GM19023 (cell line): ENCODE measurements at regions not wholly inside any gene's neighbourhood (a gene's known extent, or its start where the extent isn't known, plus 50 kb on each side); places are given as distances from the start of the nearest gene placed in this dataset.
"Not testable (repeated sequence)": the region's sequence is repeated elsewhere in the genome, so short reads cannot be mapped to it uniquely, and the experiment has no call there.

Experiments
- ATAC-seq: cut with Tn5 transposase; IDR thresholded peaks from one replicate; pipeline ENCODE4 v1.9.1; 2021; ENCODE audit warnings: mild to moderate bottlenecking, moderate library complexity; ENCODE audit not compliant: unreplicated experiment

DNA sequence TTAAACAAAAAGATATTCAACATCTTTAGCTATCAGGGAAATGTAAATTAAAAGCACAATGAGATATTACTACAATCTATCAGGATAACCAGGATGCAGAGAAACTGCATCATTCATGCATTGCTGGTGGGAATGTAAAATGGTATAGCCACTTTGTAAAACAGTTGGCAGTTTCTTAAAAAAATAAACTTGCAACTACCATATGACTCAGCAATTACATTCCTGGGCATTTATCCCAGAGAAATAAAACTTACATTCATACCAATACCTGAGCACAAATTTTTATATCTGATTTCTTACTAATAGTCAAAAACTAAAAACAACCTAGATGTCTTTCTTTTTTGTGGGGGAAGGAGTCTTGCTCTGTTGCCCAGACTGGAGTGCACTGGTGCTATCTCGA lies 190.3 kb upstream of the TAB2 start:
- no peak for ATAC-seq

DNA sequence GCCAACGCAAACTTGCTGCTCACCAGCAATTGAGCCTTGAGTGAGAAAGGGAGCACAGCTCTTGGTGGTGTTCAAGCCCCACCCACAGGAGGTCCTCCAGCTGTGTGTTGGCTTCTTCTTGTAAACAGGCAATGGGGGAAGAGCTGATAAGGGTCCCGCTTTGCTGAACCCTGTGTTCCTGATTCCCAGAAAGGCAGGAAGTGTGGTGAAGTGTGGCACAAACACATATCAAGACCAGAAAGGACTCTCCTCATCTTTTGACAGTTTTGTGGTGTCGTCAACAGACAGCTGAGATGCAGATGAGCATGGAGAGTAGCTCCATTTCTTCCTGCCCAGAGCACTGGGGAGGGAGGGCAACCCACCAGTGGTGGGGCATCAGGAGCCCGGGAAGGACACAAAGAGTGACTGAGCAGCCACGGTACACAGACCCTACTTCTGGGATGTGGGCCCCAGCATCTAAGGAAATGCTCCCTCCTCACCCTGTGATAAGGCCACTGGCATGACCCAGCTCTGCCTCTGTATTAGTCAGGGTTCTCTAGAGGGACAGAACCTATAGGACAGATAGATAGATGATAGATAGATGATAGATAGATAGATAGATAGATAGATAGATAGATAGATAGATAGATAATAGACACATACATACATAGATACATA lies 188.9 kb upstream of the TAB2 start:
- no peak for ATAC-seq

DNA sequence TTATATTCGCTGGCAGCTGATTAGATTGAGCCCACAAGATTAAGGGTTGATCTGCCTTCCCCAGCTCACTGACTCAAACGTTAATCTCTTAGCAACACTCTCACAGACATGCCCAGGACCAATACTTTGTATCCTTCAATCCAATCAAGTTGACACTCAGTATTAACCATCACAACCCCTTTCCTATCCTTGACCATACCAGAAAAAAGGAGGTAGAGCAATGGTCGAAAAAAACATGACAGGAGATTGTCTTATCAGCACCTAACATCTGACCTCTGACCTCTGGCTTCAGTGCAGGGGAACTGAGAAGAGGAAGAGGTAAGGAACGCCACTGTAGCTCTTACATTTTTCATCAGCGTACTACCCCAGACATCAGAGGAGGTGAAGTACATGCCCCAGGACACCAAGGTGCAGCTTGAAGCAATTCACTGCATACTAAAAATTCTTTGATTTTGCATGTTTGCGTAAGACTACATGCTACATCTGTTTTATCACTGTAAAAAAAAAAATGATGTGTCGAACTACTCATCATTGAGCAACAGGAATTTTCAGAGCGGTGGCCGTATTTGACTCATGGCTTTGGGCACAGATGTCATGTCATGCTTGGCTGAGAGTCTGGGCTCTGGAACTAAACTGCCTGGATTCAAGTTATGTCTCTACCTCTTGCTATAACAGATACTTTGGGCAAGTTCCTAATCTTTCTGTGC lies 188.0 kb upstream of the TAB2 start:
- no peak for ATAC-seq

DNA sequence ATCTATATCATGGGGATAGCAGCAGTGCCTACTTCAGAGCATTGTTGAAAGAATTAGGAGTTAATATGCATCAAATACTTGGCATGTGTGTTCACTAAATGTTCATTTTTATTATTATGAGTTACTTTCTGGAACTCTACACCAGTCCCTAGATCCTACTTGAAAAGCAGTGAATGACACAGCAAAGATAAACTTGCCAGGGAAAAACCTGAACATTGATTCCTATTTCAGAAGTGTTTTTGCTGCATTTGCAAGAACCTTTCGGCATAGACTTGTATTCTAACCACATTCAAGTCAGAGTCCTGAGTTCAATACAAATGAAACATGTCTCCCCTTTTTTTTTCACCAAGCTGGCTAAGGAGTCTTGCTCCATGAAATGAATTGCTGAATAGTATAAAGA lies 187.4 kb upstream of the TAB2 start:
- no peak for ATAC-seq

DNA sequence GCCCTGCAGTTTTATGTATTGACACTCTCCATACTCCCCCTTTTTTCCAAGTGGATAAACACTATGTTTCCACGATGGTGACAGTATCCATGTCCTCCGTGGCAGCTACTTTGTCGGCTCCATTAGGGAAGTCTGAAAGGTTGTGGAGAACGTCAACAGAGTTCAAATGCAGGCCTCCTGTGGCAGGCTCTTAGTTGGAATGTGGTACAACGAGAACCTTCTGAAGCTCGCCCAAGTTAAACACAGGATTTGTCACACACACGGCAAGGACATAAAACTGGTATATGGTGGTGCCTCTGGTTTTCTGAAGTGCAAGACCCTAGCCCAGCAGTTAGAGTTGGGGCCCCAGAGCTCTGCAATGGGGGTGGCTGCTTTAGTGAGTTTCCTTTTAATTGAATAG lies 187.0 kb upstream of the TAB2 start:
- ATAC-seq: no peak

DNA sequence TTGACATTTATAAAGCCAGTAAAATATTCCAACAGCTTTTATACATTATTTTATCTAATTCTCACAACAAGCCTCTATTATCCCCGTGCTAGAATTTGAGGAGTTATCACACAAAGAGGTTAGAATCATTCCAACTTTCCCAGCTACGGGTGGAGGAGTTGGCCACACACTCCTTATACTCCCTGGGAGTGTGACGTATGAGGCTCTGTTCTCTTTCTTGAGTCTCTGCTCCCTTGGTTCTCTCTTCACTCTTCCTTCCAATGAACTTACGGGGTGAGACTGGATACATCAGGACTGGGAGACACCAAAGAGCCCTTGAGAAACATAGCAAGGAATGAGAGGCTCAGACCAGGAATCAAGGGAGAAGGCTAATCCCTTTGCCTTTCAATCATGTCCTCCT lies 185.6 kb upstream of the TAB2 start:
- no peak for ATAC-seq

DNA sequence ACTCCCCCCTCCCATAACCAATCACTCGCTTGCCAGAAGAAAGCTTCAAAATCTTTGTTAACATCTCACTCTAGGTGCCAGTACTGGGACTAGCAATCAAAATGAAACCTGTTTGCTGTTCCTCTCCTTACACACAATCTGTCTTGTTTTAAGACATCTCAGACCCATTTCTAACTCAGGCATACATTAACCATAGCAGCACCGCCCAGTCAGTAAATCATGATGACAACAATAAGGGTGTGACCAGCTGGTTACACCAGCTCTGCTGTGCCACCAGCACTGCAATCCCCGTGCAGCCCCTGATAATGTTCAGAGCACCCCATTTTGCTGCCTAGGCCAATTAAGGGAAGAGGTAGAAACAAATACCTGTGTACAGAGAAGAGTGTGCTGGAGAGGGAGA lies 185.2 kb upstream of the TAB2 start:
- ATAC-seq: no peak

DNA sequence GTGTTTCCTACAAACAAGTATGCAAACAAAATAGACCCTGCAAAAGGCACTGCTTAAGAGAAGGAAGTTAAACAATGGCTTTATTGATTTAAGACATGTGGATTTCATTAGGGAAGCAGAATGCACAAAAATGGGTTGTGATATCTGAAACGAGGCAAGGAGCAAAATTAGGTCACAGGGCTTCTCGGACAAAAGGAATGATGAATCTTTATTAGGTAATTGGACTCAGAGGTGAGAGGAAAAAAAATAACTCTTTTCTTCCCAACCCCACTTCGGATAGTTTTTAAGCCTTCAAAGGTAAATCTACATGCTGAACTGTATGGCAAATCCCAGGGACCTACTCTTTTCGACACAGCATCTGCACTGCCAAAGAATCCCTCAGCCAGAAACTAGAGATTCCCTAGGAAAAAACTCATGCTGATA lies 183.0 kb upstream of the TAB2 start:
- no peak for ATAC-seq

DNA sequence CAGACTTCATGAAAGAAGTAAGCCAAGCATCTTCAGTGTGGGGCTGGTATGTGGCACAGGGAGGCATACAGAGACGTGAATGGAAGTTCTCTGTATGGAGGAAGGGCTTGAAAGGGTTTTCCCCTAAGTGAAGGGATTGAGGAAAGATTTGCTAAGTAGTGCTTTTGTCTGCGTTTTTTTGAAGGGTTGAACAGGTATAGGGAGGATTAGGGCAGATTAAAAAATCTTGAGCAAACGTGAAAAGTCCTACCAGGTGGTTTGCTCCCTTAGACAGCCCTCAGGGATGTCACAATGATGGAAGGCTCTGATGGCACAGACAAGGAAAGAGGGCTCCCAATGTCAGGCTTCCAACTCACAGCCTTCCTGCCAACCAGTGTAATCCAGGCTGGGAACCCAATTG lies 181.7 kb upstream of the TAB2 start:
- no peak for ATAC-seq

DNA sequence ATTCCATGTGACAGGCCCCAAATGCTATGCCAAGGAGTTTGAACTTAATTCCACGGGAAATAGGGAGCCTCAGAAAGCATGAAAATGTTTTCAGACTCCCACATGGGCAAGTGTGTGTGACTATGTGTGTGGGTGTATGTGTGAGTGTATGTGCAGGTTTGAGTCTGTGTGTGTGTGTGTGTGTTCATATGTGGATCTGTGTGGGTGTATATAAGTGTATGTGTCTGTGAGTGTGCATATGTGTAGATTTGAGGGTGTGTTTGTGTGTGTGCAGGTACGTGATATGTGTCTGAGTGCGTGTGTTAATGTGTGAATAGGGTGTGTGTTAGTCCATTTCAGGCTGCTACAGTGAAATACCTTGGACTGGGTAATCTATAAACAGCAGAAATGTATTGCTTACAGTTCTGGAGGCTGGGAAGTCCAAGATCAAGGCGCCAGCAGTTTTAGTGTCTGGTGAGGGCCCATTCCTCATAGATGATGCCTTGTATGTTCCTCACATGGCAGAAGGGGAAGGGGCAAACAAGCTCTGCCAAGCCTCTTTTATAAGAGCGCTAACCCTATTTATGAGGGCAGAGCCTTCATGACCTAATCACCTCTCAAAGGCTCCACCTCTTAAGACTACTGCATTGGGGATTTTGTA lies 181.1 kb upstream of the TAB2 start:
- ATAC-seq: no peak

DNA sequence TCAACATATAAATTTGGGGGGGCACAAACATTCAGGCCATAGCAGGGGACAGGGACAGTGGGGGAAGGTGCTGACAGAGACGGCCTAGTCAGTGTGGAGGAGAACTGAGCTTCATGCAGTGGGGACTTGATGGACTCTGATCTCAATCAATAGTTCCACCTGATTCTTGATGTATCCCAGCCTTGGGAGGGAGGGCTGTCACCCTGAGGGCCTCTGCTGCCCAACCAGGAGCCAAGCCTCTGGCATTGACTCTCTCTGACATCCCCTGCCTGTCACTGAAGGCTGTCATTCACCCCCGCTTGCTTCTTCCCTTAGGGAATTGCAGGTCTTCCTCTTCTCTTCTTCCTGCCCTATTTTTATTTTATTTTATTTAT lies 180.6 kb upstream of the TAB2 start:
- ATAC-seq: no peak

DNA sequence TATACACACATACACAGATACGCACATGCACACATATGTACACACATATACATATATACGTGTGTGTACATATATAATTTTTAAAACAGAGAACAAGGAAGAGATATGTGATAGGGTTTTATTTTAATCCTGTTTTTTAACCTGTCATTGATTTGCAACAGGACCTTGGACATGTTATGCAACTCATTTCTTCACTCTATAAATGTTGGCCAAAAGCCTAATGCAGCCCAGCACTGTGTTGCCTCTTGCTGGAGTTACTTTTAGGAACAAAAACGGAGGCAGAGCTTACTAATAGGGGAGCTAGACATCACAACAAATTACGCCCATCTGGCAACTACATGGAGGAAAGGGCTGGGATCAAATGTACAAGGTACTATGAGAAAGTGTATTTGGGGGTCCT lies 179.9 kb upstream of the TAB2 start:
- no peak for ATAC-seq

DNA sequence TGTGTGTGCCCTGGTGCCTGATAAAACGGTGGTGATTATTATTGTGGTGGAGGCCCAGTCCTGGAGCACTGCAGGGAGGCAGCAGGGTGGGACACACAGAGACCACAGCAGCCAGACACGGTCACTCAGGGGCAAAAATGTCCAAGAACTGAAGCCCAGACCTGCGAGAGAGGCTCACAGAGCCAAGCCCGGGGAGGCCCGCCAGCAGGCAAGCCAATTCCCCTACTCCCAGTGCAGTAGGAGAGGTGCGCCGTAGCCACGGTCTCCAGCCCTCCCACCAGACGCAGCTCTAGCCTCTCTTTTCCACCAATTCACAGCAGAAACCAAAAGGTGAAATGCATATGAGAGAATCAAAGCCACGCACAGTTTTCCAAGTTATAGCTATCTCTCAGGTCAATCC lies 179.4 kb upstream of the TAB2 start:
- ATAC-seq: no peak

DNA sequence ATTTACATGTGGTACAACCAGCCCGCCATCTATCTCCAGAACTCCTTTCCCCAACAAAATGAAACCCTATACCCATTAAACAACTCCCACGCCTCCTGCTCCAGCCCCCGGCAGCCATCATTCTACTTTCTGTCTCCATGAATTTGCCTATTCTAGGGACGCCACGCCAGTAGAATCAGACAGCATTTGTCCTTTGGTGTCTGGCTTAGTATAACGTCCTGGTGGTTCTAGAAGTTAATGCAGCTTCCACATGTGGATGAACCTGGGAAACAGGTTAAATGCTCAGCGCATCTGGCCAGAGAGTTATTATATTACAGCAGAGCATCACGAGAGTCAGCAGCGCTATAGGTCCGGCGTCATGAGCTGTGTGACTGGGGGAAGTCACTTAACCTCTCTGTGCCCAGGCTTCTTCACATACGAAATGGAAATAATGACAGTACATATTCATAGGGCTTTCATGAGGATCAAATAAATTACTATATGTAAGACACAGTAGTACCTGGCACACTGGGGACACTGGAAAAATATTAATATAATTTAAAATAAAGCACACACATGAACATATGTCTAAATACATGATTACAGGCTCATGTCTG lies 178.7 kb upstream of the TAB2 start:
- no peak for ATAC-seq

DNA sequence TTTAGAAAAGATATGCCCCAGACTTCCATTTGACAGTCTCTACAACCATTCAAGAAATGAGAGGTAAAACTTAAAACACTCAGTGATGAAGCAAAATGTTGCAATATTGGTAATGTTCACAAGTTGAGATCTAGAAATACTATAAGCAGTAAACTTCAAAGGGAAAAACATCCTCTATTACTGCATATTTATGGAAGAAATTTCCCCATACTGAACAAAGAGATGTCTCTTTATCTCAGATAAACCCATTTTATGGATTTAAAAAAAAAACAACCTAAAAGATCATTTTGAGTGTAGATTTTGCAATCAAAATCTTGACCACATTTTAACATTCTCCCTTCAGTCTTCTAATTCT lies 177.8 kb upstream of the TAB2 start:
- no peak for ATAC-seq

DNA sequence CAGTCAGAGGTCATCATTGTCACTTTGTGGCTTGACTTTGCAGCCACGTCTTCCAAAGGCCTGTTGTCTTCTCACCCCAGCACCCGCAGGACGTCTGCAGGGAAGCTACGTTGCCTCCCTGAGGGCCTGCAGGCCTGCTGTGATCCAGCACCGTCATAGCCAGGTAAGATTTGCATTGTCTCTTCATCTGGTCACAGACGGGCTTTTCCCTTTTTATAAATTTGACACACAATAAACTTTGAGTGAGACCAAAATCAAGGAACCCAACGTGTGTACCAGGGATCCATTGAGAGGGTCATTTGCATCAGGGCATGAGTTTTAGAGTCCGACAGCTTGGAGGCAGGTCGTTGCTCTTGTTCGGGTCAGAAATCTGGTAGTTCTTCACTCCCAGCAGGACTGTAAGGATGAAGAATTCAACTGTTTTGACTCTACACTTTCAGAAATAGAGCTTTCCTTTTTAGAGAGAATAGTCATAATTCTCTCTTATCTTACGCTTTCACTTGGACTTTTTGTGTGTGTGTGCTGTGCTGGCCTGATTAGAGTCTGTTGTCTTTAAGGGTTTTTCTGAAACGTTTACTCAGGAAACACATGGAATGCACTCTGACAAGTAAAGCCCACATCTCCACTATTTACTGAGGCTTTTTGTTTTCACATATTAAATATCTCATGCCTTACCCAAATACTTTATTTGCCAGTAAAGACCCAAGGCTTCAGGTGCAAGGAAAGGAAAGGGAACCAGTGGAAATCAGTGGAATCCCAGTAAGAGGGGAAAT lies 177.2 kb upstream of the TAB2 start:
- peak; percentile 87 for ATAC-seq

DNA sequence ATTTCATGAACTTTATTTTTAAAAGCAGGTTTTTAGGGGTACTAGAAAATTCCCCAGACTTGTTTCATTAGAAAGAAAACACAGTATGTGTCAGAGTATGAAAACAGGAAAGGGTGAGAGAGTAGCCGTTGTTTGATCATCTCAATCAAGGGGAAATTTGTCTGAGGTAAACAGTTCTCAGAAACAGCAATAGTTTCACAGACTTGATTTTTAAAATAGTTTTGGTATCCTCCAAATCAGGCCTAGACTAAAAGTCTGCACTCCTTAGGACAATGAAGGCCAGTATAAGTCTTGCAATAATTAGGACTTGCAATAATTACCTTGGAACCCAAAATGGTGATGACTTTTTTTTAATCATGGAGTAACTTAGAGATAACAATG lies 176.6 kb upstream of the TAB2 start:
- ATAC-seq: peak; percentile 37

DNA sequence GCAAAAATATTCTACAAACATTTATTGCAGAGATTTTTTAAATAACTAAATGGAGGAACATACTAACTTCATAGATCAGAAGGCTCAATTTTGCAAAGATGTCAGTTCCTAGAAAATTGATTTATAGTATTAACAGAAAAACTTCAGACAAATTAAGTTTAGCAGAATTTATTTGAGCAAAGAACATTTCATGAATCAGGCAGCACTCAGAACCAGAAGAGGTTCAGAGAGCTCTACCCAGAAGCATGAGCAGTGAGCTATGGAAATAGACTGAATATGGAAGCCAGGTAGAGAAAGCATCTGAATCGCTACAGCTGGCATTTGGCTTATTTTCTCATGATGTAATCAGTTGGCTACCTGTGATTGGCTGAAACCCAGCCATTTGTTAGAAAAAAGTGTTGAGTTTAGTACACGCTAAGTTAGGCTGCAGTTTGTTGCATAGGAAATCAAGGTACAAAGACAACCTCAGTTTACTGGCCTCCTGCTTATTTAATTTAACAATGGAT lies 174.5 kb upstream of the TAB2 start:
- no peak for ATAC-seq

DNA sequence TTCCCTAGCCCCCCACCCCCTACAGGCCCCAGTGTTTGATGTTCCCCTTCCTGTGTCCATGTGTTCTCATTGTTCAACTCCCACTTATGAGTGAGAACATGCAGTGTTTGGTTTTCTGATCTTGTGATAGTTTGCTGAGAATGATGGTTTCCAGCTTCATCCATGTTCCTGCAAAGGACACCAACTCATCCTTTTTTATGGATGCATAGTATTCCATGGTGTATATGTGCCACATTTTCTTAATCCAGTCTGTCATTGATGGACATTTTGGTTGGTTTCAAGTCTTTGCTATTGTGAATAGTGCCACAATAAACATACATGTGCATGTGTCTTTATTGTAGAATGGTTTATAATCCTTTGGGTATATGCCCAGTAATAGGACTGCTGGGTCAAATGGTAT lies 171.7 kb upstream of the TAB2 start:
- ATAC-seq: not testable (repeated sequence)

DNA sequence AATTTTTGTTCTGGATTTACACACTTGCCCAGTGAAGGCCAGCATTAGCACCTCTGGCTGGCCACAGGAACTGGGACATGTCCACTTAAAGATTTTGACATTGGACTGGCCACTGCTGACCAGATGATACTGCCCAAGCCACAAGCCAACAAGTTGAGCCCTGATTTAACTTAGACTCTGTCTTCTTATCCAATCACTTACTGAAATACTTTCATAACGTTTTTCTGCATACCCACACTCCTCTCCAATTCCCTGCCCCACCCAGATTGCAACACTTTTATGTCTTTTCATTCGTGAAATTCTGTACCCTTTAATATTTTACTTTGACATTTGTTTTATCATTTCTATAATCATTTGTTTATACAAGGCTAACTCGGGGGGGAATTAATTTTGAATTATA lies 170.3 kb upstream of the TAB2 start:
- ATAC-seq: no peak
